ENCODE measurements at regions not wholly inside any gene's neighbourhood (a gene's known extent, or its start where the extent isn't known, plus 50 kb on each side); places are given as distances from the start of the nearest gene placed in this dataset.

DNA sequence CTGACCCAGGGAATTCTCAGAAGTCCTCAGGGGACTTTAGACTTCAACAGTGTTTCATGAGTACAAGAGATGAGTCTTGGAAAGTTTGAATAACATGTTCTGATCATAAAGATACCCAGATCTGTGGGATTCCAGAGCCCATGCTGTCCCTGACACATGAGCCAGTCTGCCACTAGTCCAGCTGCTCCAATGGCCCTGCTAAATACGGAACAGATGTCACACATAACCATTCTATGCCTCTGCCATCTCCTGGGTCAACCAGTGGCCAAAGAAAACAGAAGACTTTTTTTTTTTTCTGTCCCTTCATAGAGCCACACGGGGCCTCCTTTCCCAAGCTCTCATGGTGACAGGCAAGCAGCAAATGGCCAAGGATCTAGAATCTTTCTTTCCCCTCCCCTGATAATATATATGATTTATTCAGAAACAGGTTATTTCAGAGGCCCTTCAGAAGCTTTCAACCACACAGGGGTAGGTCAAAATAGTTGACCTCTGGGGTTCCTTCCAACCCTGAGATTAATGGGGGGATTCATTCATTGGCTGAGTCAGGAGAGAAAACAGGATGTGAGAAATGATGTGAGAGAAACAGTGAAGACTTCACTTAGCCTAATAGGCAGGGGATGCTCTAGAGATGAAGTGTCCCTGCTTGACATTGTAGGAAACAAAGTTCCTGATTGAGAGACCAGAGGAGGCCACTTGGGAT lies 367.7 kb downstream of the CDK5RAP2 start:
- no peaks in the 10 kb centered on the region; the same call in 1 of the 2 replicates for H3K27me3 Mint-ChIP-seq (ENCODE audit: low read depth)
- H3K4me3 Mint-ChIP-seq: no peak overlapping the region
- CTCF ChIA-PET: no interaction called here
- POLR2A ChIA-PET: no interaction called here
- 0 out of 2 replicates have a peak, but pooled peaks cover 3% of the 10 kb centered on the region for H3K9me3 Mint-ChIP-seq
- no peaks in the 10 kb centered on the region for H3K36me3 Mint-ChIP-seq
- H3K4me1 Mint-ChIP-seq: peaks cover 5% of the 10 kb centered on the region; the same call in 1 of the 2 replicates
- TF ChIP-seq ZNF317 (CRISPR knock-in tag; IDR thresholded peaks at IDR 0.05; ENCODE audit: borderline replicate concordance, low read depth) (no peak), NFE2L1 (CRISPR knock-in tag; IDR thresholded peaks at IDR 0.05) (no peak)
- H3K27ac Mint-ChIP-seq: no peak overlapping the region
- ATAC-seq (no peak), DNase-seq (ENCODE audit: low spot score) (no peak)

DNA sequence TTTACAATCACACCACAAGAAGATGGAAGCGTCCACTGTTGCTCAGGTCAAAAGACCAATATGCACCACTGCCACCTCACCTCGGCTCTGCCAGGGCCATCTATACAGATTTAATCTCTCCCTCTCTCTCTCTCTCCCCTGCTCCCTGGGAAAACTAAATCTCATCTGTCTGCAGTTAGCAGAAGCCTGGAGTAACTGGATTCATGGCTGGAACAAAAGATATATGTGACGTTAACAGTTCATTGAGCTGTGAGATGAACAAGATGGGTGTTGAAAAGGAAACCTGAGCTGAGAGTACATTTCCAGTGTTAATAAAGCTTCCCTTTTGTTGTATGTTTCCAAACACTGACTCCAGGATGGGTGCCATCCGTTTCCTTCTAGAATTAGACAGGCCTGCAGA lies 369.7 kb downstream of the CDK5RAP2 start:
- H3K4me1 Mint-ChIP-seq: peaks cover 9% of the 10 kb centered on the region; the same call in 1 of the 2 replicates

DNA sequence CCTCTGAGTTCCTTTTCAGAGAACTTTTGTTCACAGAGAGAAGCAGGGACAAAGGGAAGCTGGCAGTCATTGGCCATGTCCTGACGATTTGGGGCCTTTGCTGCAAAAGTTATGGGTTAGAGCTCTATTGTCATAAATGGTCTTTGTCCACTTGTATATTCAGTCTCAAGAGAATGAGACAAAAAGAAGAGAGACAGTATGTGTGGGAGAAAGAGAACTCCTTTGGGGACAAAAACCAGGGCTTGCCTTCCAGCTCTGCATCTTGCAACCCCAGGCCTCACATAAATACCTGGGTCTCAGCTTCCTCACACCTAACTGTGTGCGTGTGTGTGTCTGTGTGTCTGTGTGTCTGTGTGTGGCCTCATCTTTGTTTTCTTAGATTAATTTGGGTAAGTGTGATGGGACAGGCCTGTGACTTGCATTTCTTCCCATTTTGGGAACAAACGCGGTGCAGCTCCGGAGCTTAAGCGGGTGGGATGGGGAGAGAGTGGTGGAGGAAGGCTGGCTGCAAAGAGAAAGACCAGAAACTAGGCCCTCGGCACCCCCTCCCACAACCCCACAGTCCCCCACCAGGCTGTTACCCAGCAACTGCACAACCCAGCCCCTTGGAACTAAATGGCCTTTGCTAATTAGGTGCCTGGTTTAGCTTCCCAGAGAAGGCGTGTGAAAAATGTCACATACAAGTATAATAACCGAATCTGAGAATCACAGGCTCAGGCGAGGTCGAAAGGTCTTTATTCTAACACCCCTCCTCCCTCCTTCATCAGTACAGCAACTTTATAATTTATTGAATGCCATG lies 376.9 kb downstream of the CDK5RAP2 start:
- no peaks in the 10 kb centered on the region for H3K36me3 Mint-ChIP-seq
- no peak overlapping the region for H3K4me3 Mint-ChIP-seq
- POLR2A ChIA-PET: no interaction called here
- DNase-seq (ENCODE audit: low spot score): no peak
- no peaks in the 10 kb centered on the region for H3K27me3 Mint-ChIP-seq (ENCODE audit: low read depth)
- peaks cover 6% of the 10 kb centered on the region for H3K4me1 Mint-ChIP-seq
- H3K27ac Mint-ChIP-seq: no peak overlapping the region; the same call in 1 of the 2 replicates
- CTCF ChIA-PET: no interaction called here
- peaks cover 4% of the 10 kb centered on the region for H3K9me3 Mint-ChIP-seq
- ATAC-seq: no peak
- TF ChIP-seq, protein P1, sequence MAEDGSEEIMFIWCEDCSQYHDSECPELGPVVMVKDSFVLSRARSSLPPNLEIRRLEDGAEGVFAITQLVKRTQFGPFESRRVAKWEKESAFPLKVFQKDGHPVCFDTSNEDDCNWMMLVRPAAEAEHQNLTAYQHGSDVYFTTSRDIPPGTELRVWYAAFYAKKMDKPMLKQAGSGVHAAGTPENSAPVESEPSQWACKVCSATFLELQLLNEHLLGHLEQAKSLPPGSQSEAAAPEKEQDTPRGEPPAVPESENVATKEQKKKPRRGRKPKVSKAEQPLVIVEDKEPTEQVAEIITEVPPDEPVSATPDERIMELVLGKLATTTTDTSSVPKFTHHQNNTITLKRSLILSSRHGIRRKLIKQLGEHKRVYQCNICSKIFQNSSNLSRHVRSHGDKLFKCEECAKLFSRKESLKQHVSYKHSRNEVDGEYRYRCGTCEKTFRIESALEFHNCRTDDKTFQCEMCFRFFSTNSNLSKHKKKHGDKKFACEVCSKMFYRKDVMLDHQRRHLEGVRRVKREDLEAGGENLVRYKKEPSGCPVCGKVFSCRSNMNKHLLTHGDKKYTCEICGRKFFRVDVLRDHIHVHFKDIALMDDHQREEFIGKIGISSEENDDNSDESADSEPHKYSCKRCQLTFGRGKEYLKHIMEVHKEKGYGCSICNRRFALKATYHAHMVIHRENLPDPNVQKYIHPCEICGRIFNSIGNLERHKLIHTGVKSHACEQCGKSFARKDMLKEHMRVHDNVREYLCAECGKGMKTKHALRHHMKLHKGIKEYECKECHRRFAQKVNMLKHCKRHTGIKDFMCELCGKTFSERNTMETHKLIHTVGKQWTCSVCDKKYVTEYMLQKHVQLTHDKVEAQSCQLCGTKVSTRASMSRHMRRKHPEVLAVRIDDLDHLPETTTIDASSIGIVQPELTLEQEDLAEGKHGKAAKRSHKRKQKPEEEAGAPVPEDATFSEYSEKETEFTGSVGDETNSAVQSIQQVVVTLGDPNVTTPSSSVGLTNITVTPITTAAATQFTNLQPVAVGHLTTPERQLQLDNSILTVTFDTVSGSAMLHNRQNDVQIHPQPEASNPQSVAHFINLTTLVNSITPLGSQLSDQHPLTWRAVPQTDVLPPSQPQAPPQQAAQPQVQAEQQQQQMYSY (CRISPR knock-in tag; IDR thresholded peaks at IDR 0.05): no peak
- TF ChIP-seq NR2C2 (CRISPR knock-in tag; IDR thresholded peaks at IDR 0.05) (no peak), SMAD4 (CRISPR knock-in tag; IDR thresholded peaks at IDR 0.05) (no peak), GTF2I (CRISPR knock-in tag; conservative IDR thresholded peaks at IDR 0.05) (no peak)
- TF ChIP-seq, protein P2, sequence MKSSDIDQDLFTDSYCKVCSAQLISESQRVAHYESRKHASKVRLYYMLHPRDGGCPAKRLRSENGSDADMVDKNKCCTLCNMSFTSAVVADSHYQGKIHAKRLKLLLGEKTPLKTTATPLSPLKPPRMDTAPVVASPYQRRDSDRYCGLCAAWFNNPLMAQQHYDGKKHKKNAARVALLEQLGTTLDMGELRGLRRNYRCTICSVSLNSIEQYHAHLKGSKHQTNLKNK (CRISPR knock-in tag; IDR thresholded peaks at IDR 0.05): no peak
- TF ChIP-seq, protein P3, sequence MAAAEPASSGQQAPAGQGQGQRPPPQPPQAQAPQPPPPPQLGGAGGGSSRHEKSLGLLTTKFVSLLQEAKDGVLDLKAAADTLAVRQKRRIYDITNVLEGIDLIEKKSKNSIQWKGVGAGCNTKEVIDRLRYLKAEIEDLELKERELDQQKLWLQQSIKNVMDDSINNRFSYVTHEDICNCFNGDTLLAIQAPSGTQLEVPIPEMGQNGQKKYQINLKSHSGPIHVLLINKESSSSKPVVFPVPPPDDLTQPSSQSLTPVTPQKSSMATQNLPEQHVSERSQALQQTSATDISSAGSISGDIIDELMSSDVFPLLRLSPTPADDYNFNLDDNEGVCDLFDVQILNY (CRISPR knock-in tag; IDR thresholded peaks at IDR 0.05): no peak

More for the DNA sequence above, 369.7 kb downstream of the CDK5RAP2 start:
- H3K9me3 Mint-ChIP-seq: no peaks in the 10 kb centered on the region
- CTCF ChIA-PET: no interaction called here
- DNase-seq (ENCODE audit: low spot score): no peak
- ATAC-seq: no peak
- POLR2A ChIA-PET: no interaction called here
- H3K36me3 Mint-ChIP-seq: no peaks in the 10 kb centered on the region
- H3K27me3 Mint-ChIP-seq (ENCODE audit: low read depth): no peaks in the 10 kb centered on the region; the same call in 1 of the 2 replicates
- TF ChIP-seq, protein P4, sequence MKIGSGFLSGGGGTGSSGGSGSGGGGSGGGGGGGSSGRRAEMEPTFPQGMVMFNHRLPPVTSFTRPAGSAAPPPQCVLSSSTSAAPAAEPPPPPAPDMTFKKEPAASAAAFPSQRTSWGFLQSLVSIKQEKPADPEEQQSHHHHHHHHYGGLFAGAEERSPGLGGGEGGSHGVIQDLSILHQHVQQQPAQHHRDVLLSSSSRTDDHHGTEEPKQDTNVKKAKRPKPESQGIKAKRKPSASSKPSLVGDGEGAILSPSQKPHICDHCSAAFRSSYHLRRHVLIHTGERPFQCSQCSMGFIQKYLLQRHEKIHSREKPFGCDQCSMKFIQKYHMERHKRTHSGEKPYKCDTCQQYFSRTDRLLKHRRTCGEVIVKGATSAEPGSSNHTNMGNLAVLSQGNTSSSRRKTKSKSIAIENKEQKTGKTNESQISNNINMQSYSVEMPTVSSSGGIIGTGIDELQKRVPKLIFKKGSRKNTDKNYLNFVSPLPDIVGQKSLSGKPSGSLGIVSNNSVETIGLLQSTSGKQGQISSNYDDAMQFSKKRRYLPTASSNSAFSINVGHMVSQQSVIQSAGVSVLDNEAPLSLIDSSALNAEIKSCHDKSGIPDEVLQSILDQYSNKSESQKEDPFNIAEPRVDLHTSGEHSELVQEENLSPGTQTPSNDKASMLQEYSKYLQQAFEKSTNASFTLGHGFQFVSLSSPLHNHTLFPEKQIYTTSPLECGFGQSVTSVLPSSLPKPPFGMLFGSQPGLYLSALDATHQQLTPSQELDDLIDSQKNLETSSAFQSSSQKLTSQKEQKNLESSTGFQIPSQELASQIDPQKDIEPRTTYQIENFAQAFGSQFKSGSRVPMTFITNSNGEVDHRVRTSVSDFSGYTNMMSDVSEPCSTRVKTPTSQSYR (CRISPR knock-in tag; IDR thresholded peaks at IDR 0.05): no peak
- TF ChIP-seq, protein P5, sequence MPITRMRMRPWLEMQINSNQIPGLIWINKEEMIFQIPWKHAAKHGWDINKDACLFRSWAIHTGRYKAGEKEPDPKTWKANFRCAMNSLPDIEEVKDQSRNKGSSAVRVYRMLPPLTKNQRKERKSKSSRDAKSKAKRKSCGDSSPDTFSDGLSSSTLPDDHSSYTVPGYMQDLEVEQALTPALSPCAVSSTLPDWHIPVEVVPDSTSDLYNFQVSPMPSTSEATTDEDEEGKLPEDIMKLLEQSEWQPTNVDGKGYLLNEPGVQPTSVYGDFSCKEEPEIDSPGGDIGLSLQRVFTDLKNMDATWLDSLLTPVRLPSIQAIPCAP (CRISPR knock-in tag; IDR thresholded peaks at IDR 0.05): no peak
- TF ChIP-seq, protein P6, sequence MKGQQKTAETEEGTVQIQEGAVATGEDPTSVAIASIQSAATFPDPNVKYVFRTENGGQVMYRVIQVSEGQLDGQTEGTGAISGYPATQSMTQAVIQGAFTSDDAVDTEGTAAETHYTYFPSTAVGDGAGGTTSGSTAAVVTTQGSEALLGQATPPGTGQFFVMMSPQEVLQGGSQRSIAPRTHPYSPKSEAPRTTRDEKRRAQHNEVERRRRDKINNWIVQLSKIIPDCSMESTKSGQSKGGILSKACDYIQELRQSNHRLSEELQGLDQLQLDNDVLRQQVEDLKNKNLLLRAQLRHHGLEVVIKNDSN (CRISPR knock-in tag; IDR thresholded peaks at IDR 0.05): no peak
- TF ChIP-seq, protein P7, sequence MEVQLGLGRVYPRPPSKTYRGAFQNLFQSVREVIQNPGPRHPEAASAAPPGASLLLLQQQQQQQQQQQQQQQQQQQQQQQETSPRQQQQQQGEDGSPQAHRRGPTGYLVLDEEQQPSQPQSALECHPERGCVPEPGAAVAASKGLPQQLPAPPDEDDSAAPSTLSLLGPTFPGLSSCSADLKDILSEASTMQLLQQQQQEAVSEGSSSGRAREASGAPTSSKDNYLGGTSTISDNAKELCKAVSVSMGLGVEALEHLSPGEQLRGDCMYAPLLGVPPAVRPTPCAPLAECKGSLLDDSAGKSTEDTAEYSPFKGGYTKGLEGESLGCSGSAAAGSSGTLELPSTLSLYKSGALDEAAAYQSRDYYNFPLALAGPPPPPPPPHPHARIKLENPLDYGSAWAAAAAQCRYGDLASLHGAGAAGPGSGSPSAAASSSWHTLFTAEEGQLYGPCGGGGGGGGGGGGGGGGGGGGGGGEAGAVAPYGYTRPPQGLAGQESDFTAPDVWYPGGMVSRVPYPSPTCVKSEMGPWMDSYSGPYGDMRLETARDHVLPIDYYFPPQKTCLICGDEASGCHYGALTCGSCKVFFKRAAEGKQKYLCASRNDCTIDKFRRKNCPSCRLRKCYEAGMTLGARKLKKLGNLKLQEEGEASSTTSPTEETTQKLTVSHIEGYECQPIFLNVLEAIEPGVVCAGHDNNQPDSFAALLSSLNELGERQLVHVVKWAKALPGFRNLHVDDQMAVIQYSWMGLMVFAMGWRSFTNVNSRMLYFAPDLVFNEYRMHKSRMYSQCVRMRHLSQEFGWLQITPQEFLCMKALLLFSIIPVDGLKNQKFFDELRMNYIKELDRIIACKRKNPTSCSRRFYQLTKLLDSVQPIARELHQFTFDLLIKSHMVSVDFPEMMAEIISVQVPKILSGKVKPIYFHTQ (CRISPR knock-in tag; IDR thresholded peaks at IDR 0.05): no peak
- no peak overlapping the region for H3K27ac Mint-ChIP-seq
- no peak overlapping the region for H3K4me3 Mint-ChIP-seq
